Hepatocyte (in vitro differentiated cells): ENCODE measurements at regions not wholly inside any gene's neighbourhood (a gene's known extent, or its start where the extent isn't known, plus 50 kb on each side); places are given as distances from the start of the nearest gene placed in this dataset.

Experiments
- CTCF ChIP-seq: fragments of 200-600 bp; sonication (generic); IDR thresholded peaks from 2 replicates; pipeline ENCODE4 v1.5.1; 2016; ENCODE audit warnings: antibody characterized with exemption, mild to moderate bottlenecking; ENCODE audit not compliant: poor library complexity
- EZH2 ChIP-seq: fragments of 200-600 bp; sonication (generic); IDR thresholded peaks from 2 replicates; pipeline ENCODE4 v1.6.1; 2016; ENCODE audit warnings: antibody characterized with exemption, mild to moderate bottlenecking, borderline replicate concordance
- EZH2phosphoT487 ChIP-seq: fragments of 200-600 bp; sonication (generic); IDR thresholded peaks from one replicate; pipeline ENCODE4 v1.6.1; 2018; ENCODE audit warnings: antibody characterized with exemption, mild to moderate bottlenecking, low read depth, moderate library complexity; ENCODE audit not compliant: unreplicated experiment, severe bottlenecking

- TF ChIP-seq CTCF = no peak
- TF ChIP-seq EZH2 = no peak
- no peak for TF ChIP-seq EZH2phosphoT487
These were observed 167.0 kb downstream of the FGF18 start for GRCh38 chr5:171586436-171586835.
